ENCODE measurements at regions not wholly inside any gene's neighbourhood (a gene's known extent, or its start where the extent isn't known, plus 50 kb on each side); places are given as distances from the start of the nearest gene placed in this dataset.

DNA sequence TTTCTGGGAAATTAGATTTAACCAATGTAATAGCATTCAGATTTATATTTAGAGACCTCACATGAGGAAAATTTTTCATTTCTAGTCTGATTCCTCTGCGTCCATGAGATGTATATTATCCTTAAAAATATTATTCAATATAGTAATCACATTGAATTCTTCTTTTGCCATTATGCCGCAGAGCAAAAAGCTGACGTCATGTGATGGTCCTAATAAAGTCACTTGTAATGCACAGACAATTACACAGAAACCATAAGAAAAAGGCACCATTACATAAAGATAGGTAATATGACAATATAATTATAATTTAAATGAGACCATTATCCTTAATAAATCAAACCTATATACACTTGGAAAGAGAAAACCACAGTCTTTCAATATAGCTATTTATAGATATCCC, 1021.5 kb downstream of the PCDH9 start:
- TF ChIP-seq, protein P1, sequence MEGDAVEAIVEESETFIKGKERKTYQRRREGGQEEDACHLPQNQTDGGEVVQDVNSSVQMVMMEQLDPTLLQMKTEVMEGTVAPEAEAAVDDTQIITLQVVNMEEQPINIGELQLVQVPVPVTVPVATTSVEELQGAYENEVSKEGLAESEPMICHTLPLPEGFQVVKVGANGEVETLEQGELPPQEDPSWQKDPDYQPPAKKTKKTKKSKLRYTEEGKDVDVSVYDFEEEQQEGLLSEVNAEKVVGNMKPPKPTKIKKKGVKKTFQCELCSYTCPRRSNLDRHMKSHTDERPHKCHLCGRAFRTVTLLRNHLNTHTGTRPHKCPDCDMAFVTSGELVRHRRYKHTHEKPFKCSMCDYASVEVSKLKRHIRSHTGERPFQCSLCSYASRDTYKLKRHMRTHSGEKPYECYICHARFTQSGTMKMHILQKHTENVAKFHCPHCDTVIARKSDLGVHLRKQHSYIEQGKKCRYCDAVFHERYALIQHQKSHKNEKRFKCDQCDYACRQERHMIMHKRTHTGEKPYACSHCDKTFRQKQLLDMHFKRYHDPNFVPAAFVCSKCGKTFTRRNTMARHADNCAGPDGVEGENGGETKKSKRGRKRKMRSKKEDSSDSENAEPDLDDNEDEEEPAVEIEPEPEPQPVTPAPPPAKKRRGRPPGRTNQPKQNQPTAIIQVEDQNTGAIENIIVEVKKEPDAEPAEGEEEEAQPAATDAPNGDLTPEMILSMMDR (IDR thresholded peaks at IDR 0.05 in 4 of 5, conservative IDR thresholded peaks at IDR 0.05 in 1 of 5): no peak
- no peak for TF ChIP-seq POLR2A (IDR thresholded peaks at IDR 0.05)

Data from gastrocnemius medialis (tissue), 4 donors.